ENCODE measurements at regions not wholly inside any gene's neighbourhood (a gene's known extent, or its start where the extent isn't known, plus 50 kb on each side); places are given as distances from the start of the nearest gene placed in this dataset.

DNA sequence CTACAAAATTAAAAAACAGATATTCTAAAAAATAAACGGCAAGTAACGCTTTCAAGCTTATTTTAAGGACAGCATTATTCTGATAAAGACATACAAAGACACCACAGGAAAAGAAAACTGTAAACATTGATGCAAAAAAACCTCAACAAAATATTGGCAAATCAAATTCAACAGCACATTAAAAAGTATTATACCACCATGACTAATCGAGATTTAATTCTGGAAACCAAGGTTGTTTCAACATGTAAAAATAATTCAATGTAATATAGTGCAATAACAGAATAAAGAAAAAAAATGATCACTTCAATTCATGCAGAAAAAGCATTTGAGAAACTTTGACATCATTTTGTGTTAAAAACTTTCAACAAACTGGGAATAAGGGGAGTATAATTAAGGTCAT is 1323.2 kb downstream of the FSCB start:
- Histone ChIP-seq H3K9me2 (ENCODE audit: insufficient read depth) (no peaks in the 10 kb centered on the region), H3K4me3 (no peak overlapping the region), H3F3A (replicated peaks; ENCODE audit: low read depth) (no peaks in the 10 kb centered on the region), H3K4me2 (peak overlapping the region; percentile 55; the same call in 1 of the 2 replicates), H4K20me1 (replicated peaks; ENCODE audit: insufficient read depth) (no peaks in the 10 kb centered on the region), H3K36me3 (ENCODE audit: insufficient read depth) (no peaks in the 10 kb centered on the region), H2AFZ (no peak overlapping the region), H3K27me3 (ENCODE audit: insufficient read depth) (no peaks in the 10 kb centered on the region), H3K27ac (ENCODE audit: low read depth) (no peak overlapping the region), H3K79me2 (replicated peaks; ENCODE audit: insufficient read depth) (no peaks in the 10 kb centered on the region), H3K4me1 (ENCODE audit: insufficient read depth) (peaks cover 17% of the 10 kb centered on the region)
- Mint-ChIP-seq H3K27ac (peak overlapping the region; percentile 87; the same call in 1 of the 2 replicates), H3K27me3 (ENCODE audit: insufficient read depth, low read depth, poor library complexity) (no peaks in the 10 kb centered on the region), H3K4me3 (no peak overlapping the region), H3K36me3 (ENCODE audit: low read depth) (peaks cover 8% of the 10 kb centered on the region; the same call in 2 of the 3 replicates), H3K9me3 (peaks cover 9% of the 10 kb centered on the region; the same call in 2 of the 3 replicates), H3K4me1 (peaks cover 17% of the 10 kb centered on the region)
- no peak for ATAC-seq
- no peak for DNase-seq (ENCODE audit: low spot score)
- TF ChIP-seq ZNF331 (CRISPR knock-in tag; IDR thresholded peaks at IDR 0.05; ENCODE audit: low read depth) (no peak), NANOG (IDR thresholded peaks at IDR 0.05; ENCODE audit: borderline replicate concordance) (no peak), CREB1 (CRISPR knock-in tag; IDR thresholded peaks at IDR 0.05; ENCODE audit: low read depth) (no peak), EZH2phosphoT487 (IDR thresholded peaks at IDR 0.05; ENCODE audit: unreplicated experiment) (no peak), POLR2AphosphoS5 (IDR thresholded peaks at IDR 0.05; ENCODE audit: low read depth) (no peak), JUNB (IDR thresholded peaks at IDR 0.05; ENCODE audit: unreplicated experiment) (no peak), STAT1 (IDR thresholded peaks at IDR 0.05; ENCODE audit: unreplicated experiment) (no peak)
- TF ChIP-seq, protein P1, sequence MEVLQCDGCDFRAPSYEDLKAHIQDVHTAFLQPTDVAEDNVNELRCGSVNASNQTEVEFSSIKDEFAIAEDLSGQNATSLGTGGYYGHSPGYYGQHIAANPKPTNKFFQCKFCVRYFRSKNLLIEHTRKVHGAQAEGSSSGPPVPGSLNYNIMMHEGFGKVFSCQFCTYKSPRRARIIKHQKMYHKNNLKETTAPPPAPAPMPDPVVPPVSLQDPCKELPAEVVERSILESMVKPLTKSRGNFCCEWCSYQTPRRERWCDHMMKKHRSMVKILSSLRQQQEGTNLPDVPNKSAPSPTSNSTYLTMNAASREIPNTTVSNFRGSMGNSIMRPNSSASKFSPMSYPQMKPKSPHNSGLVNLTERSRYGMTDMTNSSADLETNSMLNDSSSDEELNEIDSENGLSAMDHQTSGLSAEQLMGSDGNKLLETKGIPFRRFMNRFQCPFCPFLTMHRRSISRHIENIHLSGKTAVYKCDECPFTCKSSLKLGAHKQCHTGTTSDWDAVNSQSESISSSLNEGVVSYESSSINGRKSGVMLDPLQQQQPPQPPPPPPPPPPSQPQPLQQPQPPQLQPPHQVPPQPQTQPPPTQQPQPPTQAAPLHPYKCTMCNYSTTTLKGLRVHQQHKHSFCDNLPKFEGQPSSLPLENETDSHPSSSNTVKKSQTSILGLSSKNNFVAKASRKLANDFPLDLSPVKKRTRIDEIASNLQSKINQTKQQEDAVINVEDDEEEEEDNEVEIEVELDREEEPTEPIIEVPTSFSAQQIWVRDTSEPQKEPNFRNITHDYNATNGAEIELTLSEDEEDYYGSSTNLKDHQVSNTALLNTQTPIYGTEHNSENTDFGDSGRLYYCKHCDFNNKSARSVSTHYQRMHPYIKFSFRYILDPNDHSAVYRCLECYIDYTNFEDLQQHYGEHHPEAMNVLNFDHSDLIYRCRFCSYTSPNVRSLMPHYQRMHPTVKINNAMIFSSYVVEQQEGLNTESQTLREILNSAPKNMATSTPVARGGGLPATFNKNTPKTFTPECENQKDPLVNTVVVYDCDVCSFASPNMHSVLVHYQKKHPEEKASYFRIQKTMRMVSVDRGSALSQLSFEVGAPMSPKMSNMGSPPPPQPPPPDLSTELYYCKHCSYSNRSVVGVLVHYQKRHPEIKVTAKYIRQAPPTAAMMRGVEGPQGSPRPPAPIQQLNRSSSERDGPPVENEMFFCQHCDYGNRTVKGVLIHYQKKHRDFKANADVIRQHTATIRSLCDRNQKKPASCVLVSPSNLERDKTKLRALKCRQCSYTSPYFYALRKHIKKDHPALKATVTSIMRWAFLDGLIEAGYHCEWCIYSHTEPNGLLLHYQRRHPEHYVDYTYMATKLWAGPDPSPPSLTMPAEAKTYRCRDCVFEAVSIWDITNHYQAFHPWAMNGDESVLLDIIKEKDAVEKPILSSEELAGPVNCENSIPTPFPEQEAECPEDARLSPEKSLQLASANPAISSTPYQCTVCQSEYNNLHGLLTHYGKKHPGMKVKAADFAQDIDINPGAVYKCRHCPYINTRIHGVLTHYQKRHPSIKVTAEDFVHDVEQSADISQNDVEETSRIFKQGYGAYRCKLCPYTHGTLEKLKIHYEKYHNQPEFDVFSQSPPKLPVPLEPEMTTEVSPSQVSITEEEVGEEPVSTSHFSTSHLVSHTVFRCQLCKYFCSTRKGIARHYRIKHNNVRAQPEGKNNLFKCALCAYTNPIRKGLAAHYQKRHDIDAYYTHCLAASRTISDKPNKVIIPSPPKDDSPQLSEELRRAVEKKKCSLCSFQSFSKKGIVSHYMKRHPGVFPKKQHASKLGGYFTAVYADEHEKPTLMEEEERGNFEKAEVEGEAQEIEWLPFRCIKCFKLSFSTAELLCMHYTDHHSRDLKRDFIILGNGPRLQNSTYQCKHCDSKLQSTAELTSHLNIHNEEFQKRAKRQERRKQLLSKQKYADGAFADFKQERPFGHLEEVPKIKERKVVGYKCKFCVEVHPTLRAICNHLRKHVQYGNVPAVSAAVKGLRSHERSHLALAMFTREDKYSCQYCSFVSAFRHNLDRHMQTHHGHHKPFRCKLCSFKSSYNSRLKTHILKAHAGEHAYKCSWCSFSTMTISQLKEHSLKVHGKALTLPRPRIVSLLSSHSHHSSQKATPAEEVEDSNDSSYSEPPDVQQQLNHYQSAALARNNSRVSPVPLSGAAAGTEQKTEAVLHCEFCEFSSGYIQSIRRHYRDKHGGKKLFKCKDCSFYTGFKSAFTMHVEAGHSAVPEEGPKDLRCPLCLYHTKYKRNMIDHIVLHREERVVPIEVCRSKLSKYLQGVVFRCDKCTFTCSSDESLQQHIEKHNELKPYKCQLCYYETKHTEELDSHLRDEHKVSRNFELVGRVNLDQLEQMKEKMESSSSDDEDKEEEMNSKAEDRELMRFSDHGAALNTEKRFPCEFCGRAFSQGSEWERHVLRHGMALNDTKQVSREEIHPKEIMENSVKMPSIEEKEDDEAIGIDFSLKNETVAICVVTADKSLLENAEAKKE (CRISPR knock-in tag; IDR thresholded peaks at IDR 0.05), result no peak
- TF ChIP-seq, protein P2, sequence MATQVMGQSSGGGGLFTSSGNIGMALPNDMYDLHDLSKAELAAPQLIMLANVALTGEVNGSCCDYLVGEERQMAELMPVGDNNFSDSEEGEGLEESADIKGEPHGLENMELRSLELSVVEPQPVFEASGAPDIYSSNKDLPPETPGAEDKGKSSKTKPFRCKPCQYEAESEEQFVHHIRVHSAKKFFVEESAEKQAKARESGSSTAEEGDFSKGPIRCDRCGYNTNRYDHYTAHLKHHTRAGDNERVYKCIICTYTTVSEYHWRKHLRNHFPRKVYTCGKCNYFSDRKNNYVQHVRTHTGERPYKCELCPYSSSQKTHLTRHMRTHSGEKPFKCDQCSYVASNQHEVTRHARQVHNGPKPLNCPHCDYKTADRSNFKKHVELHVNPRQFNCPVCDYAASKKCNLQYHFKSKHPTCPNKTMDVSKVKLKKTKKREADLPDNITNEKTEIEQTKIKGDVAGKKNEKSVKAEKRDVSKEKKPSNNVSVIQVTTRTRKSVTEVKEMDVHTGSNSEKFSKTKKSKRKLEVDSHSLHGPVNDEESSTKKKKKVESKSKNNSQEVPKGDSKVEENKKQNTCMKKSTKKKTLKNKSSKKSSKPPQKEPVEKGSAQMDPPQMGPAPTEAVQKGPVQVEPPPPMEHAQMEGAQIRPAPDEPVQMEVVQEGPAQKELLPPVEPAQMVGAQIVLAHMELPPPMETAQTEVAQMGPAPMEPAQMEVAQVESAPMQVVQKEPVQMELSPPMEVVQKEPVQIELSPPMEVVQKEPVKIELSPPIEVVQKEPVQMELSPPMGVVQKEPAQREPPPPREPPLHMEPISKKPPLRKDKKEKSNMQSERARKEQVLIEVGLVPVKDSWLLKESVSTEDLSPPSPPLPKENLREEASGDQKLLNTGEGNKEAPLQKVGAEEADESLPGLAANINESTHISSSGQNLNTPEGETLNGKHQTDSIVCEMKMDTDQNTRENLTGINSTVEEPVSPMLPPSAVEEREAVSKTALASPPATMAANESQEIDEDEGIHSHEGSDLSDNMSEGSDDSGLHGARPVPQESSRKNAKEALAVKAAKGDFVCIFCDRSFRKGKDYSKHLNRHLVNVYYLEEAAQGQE (IDR thresholded peaks at IDR 0.05; ENCODE audit: unreplicated experiment), result no peak
- TF ChIP-seq, protein P3, sequence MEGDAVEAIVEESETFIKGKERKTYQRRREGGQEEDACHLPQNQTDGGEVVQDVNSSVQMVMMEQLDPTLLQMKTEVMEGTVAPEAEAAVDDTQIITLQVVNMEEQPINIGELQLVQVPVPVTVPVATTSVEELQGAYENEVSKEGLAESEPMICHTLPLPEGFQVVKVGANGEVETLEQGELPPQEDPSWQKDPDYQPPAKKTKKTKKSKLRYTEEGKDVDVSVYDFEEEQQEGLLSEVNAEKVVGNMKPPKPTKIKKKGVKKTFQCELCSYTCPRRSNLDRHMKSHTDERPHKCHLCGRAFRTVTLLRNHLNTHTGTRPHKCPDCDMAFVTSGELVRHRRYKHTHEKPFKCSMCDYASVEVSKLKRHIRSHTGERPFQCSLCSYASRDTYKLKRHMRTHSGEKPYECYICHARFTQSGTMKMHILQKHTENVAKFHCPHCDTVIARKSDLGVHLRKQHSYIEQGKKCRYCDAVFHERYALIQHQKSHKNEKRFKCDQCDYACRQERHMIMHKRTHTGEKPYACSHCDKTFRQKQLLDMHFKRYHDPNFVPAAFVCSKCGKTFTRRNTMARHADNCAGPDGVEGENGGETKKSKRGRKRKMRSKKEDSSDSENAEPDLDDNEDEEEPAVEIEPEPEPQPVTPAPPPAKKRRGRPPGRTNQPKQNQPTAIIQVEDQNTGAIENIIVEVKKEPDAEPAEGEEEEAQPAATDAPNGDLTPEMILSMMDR (conservative IDR thresholded peaks at IDR 0.05; ENCODE audit: low read depth in 2 of 2), result no peak
- TF ChIP-seq, protein P4, sequence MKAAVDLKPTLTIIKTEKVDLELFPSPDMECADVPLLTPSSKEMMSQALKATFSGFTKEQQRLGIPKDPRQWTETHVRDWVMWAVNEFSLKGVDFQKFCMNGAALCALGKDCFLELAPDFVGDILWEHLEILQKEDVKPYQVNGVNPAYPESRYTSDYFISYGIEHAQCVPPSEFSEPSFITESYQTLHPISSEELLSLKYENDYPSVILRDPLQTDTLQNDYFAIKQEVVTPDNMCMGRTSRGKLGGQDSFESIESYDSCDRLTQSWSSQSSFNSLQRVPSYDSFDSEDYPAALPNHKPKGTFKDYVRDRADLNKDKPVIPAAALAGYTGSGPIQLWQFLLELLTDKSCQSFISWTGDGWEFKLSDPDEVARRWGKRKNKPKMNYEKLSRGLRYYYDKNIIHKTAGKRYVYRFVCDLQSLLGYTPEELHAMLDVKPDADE (IDR thresholded peaks at IDR 0.05), result no peak

Measured in GM23338 (cell line).